ENCODE measurements at regions not wholly inside any gene's neighbourhood (a gene's known extent, or its start where the extent isn't known, plus 50 kb on each side); places are given as distances from the start of the nearest gene placed in this dataset.

DNA sequence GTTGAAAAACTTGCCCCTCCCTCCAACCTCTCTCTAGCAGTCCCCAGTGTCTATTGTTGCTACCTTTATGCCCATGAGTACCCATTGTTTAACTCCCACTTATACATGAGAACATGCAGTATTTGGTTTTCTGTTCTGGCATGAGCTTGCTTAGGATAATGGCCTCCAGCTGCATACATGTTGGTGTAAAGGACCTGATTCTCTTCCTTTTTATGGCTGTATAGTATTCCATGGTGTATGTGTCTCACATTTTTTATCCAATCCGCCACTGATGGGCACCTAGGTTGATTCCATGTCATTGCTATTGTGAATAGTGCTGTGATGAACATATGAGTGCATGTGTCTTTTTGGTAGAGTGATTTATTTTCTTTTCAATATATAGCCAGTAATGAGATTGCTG, 50.0 kb upstream of the GPC4 start:
- ChIA-PET POLR2A (no interaction called here), CTCF (no interaction called here)
- Histone ChIP-seq H3K4me2 (no peak overlapping the region), H3K9me3 (no peaks in the 10 kb centered on the region), H3K4me1 (no peaks in the 10 kb centered on the region), H3K4me3 (no peak overlapping the region), H3K27ac (no peak overlapping the region)
- WGBS (ENCODE audit: missing lambda C conversion rate) = 0% methylated on average over 1 of the region's 1 CpG
- ATAC-seq (no peak), DNase-seq (ENCODE audit: low read depth in 1 of 2, low spot score in 1 of 2) (no peak), FAIRE-seq (no peak)
- no peak for TF ChIP-seq TP53 (CRISPR knock-in tag; IDR thresholded peaks at IDR 0.05)
- TF ChIP-seq TFCP2L1 (CRISPR knock-in tag; IDR thresholded peaks at IDR 0.05) = no peak
- TF ChIP-seq, protein P1, sequence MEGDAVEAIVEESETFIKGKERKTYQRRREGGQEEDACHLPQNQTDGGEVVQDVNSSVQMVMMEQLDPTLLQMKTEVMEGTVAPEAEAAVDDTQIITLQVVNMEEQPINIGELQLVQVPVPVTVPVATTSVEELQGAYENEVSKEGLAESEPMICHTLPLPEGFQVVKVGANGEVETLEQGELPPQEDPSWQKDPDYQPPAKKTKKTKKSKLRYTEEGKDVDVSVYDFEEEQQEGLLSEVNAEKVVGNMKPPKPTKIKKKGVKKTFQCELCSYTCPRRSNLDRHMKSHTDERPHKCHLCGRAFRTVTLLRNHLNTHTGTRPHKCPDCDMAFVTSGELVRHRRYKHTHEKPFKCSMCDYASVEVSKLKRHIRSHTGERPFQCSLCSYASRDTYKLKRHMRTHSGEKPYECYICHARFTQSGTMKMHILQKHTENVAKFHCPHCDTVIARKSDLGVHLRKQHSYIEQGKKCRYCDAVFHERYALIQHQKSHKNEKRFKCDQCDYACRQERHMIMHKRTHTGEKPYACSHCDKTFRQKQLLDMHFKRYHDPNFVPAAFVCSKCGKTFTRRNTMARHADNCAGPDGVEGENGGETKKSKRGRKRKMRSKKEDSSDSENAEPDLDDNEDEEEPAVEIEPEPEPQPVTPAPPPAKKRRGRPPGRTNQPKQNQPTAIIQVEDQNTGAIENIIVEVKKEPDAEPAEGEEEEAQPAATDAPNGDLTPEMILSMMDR (IDR thresholded peaks at IDR 0.05) = no peak
- TF ChIP-seq FOSL2 (IDR thresholded peaks at IDR 0.05) = no peak
- no peak for TF ChIP-seq FOSL2 (CRISPR knock-in tag; IDR thresholded peaks at IDR 0.05)
- TF ChIP-seq FOSB (CRISPR knock-in tag; IDR thresholded peaks at IDR 0.05) = no peak
- TF ChIP-seq, protein P2, sequence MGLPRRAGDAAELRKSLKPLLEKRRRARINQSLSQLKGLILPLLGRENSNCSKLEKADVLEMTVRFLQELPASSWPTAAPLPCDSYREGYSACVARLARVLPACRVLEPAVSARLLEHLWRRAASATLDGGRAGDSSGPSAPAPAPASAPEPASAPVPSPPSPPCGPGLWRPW (IDR thresholded peaks at IDR 0.05) = no peak
- no peak for TF ChIP-seq FOXS1 (CRISPR knock-in tag; IDR thresholded peaks at IDR 0.05)
- no peak for TF ChIP-seq RFX5 (IDR thresholded peaks at IDR 0.05)
- TF ChIP-seq CBX2 (IDR thresholded peaks at IDR 0.05; ENCODE audit: borderline replicate concordance, low read depth) = no peak
- no peak for TF ChIP-seq JUNB (IDR thresholded peaks at IDR 0.05)
- TF ChIP-seq RAD21 (conservative IDR thresholded peaks at IDR 0.05 in 1 of 2, IDR thresholded peaks at IDR 0.05 in 1 of 2) = no peak
- TF ChIP-seq, protein P3, sequence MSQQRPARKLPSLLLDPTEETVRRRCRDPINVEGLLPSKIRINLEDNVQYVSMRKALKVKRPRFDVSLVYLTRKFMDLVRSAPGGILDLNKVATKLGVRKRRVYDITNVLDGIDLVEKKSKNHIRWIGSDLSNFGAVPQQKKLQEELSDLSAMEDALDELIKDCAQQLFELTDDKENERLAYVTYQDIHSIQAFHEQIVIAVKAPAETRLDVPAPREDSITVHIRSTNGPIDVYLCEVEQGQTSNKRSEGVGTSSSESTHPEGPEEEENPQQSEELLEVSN (IDR thresholded peaks at IDR 0.05; ENCODE audit: borderline replicate concordance, low read depth) = no peak
- no peak for TF ChIP-seq POLR2AphosphoS2 (conservative IDR thresholded peaks at IDR 0.05; ENCODE audit: low read length)
- TF ChIP-seq RNF2 (IDR thresholded peaks at IDR 0.05; ENCODE audit: borderline replicate concordance, low read depth) = no peak
- TF ChIP-seq ZNF302 (CRISPR knock-in tag; IDR thresholded peaks at IDR 0.05) = no peak
- TF ChIP-seq RARB (CRISPR knock-in tag; IDR thresholded peaks at IDR 0.05) = no peak
- TF ChIP-seq EHF (CRISPR knock-in tag; IDR thresholded peaks at IDR 0.05) = no peak
- TF ChIP-seq, protein P4, sequence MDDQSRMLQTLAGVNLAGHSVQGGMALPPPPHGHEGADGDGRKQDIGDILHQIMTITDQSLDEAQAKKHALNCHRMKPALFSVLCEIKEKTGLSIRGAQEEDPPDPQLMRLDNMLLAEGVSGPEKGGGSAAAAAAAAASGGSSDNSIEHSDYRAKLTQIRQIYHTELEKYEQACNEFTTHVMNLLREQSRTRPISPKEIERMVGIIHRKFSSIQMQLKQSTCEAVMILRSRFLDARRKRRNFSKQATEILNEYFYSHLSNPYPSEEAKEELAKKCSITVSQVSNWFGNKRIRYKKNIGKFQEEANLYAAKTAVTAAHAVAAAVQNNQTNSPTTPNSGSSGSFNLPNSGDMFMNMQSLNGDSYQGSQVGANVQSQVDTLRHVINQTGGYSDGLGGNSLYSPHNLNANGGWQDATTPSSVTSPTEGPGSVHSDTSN (IDR thresholded peaks at IDR 0.05) = no peak
- no peak for TF ChIP-seq MAFK (IDR thresholded peaks at IDR 0.05; ENCODE audit: partially characterized antibody)
- TF ChIP-seq PHF8 (IDR thresholded peaks at IDR 0.05; ENCODE audit: borderline replicate concordance, low read depth) = no peak
